ENCODE measurements at regions not wholly inside any gene's neighbourhood (a gene's known extent, or its start where the extent isn't known, plus 50 kb on each side); places are given as distances from the start of the nearest gene placed in this dataset.

DNA sequence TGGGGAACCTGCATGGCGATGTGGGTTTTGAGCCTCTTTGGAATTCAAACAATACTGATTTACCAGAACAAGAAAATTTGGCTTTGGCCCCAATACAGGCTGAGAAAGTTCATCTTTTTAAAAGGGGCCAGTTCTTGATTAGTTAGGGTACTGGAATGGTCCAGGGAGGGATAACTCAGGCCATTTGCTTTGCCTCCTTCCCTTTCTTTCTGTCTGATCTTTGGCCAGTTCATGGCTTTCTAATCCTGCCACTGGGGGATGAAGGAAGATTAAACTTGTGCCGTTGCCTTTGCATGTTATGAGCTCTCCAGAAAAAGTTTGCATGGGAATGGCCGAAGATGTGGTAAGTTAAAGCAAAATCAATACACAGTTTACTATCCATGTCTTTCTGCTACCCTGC is 78.4 kb downstream of the ADAMTS15 start:
- TF ChIP-seq, protein P1, sequence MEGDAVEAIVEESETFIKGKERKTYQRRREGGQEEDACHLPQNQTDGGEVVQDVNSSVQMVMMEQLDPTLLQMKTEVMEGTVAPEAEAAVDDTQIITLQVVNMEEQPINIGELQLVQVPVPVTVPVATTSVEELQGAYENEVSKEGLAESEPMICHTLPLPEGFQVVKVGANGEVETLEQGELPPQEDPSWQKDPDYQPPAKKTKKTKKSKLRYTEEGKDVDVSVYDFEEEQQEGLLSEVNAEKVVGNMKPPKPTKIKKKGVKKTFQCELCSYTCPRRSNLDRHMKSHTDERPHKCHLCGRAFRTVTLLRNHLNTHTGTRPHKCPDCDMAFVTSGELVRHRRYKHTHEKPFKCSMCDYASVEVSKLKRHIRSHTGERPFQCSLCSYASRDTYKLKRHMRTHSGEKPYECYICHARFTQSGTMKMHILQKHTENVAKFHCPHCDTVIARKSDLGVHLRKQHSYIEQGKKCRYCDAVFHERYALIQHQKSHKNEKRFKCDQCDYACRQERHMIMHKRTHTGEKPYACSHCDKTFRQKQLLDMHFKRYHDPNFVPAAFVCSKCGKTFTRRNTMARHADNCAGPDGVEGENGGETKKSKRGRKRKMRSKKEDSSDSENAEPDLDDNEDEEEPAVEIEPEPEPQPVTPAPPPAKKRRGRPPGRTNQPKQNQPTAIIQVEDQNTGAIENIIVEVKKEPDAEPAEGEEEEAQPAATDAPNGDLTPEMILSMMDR (IDR thresholded peaks at IDR 0.05; ENCODE audit: insufficient read depth, low read depth, low read length, missing control alignments) = no peak
- DNase-seq (ENCODE audit: low read depth) = no peak

DNA sequence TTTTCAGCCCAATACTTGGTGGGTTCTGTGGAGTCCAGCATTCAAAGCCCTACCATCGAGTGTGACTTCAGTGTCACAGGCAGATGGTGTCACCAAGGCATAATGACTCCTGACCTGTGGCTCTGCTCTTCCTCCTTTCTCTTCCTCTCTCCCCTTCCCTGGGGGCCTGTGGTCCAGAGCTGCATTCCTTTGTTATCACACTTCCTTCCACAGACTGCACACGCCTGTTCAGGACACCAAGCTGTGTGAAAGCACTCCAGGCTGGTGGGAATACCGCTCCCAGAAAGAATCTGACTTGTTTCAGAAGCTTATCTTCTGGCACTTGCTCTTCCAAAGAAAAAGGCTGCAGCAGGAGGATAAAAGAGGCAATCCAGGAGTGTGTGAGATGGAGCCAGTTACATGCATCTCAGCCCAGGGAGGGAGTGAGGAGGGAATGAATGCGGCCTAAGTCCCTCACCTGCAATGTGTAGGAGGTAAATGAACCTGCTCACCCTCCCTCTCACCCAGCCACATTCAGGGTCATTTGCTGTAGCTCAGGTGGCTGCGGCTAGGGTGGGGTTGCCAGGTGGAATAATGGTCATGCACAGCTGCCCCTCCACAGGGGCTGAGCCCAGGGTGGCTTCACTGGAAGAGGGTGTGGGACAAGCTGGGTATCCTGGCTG is 79.3 kb downstream of the ADAMTS15 start:
- no peak for DNase-seq (ENCODE audit: low read depth)
- TF ChIP-seq, protein P1 (IDR thresholded peaks at IDR 0.05; ENCODE audit: insufficient read depth, low read depth, low read length, missing control alignments) = no peak
- no peak overlapping the region for H3K4me3 ChIP-seq (ENCODE audit: low read length)

More for the DNA sequence above, 78.4 kb downstream of the ADAMTS15 start:
- no peak overlapping the region for H3K4me3 ChIP-seq (ENCODE audit: low read length)

DNA sequence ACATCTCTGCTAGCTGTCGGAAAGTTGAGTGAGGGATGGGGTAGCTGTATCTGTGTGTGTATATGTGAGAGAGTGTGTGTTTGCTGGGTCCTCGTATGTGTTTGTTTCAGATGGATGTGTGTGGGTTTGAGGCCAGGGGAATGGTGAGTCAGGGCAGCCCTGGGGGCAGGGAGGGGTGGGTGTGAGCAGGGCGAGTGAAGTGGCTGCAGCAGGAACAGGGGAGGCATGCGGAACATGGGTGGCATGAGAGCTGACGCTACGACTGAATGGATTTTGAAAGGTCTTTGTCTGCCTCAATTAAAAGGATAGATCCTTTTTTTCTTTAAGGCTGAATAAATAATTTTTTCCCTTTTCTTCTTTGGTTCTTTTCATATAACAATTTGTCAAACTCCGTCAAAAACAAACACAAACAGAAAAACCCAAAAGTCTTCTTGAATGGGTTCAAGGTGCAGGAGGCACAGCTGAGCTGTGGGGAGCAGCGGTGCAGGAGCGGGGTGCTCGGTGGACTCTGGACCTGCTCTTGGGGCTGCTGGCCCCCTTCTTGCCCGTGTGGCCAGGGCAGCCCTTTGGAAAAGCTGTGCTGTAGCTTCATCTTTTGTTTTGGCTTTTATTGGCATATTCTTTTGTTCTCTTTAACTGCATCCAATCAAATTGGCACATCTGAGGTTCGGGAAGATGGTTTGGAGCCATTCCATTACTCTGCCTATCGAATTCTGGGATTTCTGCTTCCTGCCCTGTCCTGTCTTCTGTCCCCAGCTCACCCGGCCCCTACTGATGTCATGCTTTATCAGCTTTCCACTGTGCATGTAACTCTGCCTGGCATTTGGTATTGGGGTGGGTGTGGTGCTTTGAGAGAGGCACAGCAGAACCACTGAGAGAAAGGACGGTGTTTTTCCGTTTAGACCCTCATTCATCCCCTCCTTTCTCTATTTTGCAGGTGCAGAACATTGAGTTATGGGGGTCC is 80.1 kb downstream of the ADAMTS15 start:
- DNase-seq (ENCODE audit: low read depth) = peak; percentile 21
- no peak overlapping the region for H3K4me3 ChIP-seq (ENCODE audit: low read length)
- TF ChIP-seq, protein P1 (IDR thresholded peaks at IDR 0.05; ENCODE audit: insufficient read depth, low read depth, low read length, missing control alignments) = no peak

DNA sequence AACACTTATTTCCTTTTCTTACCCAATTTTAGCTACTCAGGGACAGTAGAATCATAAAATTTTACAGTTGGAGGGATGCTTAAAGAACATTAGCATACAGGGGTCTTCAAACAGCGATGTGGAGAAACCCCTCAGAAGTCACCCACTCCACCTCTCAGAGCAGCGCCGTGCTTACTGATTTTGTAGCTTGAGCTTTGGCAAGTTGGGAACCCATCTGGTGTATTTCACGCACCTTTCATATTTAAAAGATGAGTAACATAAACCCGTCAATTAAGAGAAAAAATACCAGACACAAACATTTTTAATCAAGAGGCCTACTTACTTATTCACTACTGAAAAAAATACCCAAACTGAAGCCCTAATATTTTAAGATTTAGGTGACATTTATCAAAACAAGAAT is 80.9 kb downstream of the ADAMTS15 start:
- DNase-seq (ENCODE audit: low read depth) = no peak
- TF ChIP-seq, protein P1 (IDR thresholded peaks at IDR 0.05; ENCODE audit: insufficient read depth, low read depth, low read length, missing control alignments) = no peak
- no peak overlapping the region for H3K4me3 ChIP-seq (ENCODE audit: low read length)

DNA sequence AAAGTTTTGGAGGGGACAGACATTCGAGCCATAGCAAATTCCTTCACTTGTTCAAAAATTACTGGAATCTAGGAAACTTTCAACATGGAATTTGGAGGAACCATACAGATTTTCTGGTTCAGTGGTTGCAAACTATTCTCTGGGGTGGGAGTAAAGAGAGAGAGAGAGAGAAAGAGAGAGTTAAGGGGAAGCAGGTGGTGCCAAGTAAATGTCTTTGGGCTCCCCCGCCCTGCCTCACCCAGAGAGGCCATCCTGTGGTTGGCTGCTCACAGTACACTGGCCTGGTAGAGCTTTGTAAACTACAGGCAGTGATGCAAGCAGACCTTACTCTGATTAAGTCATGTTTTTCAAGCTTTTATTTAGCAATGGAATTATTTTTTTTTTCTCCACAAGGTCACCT is 82.6 kb downstream of the ADAMTS15 start:
- TF ChIP-seq, protein P1 (IDR thresholded peaks at IDR 0.05; ENCODE audit: insufficient read depth, low read depth, low read length, missing control alignments) = no peak
- H3K4me3 ChIP-seq (ENCODE audit: low read length) = no peak overlapping the region
- no peak for DNase-seq (ENCODE audit: low read depth)

DNA sequence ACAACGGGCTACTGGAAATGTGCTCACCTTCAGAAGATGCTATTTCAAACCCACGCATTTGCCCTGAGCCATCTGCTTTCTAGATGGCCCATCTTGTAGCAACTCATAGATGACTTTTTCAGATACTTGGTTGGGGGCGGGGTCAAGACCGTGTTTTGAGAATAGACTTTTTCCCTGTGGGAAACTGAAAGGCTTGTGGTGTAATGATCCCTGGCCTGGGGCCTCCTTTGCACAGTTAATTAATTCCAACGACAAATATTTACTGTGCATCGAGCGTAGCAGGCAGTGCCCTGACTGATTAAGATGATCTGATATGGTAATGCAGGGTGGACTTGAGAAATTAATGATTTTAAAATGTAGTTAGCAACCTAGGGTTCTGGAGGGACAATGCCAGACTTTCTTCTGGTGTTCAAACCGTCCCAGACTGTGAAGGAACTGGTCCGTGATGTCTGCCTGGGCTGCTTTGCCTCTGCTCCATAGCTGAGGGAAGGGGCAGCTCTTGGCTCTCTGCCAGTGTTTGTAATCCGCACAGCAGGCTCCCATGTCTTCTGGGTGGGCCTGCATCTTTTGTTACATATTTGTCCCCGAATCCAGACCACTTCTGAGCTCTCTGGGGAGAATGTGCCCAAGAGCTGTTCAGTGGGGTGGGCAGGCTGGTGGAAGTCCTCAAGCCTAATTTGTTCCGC is 84.8 kb downstream of the ADAMTS15 start:
- TF ChIP-seq, protein P1 (IDR thresholded peaks at IDR 0.05; ENCODE audit: insufficient read depth, low read depth, low read length, missing control alignments) = no peak
- DNase-seq (ENCODE audit: low read depth) = no peak

More for the DNA sequence above, 84.8 kb downstream of the ADAMTS15 start:
- no peak overlapping the region for H3K4me3 ChIP-seq (ENCODE audit: low read length)

All from epithelial cell of esophagus (primary cell).